Iris pigment epithelial cell (primary cell): ENCODE measurements at regions not wholly inside any gene's neighbourhood (a gene's known extent, or its start where the extent isn't known, plus 50 kb on each side); places are given as distances from the start of the nearest gene placed in this dataset.

Experiments used
- DNase-seq: peaks from one replicate; pipeline ENCODE4 v3.0.0-alpha.2; 2011; ENCODE audit warnings: low read depth

DNA sequence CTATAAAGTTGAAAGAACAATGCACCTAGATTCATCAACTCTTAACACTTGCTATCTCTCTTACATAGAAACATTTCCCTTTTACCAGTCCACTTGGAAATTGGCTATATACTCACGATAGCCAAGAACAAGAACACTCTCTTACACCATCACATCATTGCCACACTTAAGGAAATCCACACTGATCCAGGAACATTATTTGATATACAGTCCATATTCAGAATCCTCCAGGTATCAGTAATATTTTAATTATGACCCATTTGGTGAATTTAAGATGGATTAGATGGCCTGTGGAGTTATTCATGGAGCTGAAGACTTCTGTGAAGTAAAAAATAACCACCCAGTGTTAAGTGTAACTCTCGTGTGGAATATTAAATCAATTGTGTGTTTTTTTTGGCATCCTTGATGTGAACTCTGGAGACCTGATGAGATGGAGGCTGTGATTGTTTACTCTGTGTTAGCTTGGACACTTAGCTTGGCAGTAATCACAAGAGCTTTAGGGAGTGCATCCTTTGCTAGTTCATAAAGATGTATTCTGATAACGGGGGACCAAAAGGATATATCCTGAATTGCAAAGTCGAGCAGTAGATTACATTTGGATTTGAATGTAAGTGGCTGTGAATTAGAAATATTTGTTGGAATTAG, 52.0 kb upstream of the ABL1 start:
- DNase-seq: peak; percentile 9

DNA sequence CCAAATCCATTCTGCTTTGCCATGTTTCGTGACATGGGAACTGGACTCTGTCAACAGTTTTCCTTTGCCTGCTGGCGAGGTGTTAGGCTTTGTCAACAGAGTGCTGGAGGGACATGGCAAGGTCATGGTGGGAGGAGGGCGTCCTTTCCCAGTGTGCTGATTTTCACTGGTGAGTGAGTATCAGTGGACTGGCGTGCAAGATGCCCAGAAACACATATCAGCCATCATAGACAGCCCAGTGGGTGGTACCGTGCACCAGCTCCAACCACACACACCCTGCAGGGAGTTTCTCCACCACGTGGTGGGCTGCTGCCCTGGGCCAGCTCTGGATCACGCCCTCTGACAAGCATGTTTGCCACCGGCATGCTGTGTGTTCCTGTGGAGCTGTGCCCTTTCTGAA, 50.0 kb upstream of the ABL1 start:
- no peak for DNase-seq
